ENCODE measurements at regions not wholly inside any gene's neighbourhood (a gene's known extent, or its start where the extent isn't known, plus 50 kb on each side); places are given as distances from the start of the nearest gene placed in this dataset.

DNA sequence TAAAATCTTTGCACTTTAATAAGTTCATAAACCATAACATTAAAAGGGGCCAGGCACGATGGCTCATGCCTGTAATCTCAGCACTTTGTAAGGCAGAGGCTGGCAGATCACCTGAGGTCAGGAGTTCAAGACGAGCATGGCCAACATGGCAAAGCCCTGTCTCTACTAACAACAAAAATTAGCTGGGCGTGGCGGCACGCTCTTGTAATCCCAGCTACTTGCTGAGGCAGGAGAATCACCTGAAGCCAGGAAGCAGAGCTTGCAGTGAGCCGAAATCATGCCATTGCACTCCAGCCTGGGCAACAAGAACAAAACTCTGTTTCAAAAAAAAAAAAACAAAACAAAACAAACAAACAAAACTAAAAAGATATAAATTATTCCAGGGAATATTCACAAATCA, 595.2 kb upstream of the LCORL start:
- ChIA-PET CTCF (no interaction called here), POLR2A (no interaction called here)
- no TSS peak for BruUV-seq (replicated peaks)

More for the DNA sequence above, 595.2 kb upstream of the LCORL start:
- TF ChIP-seq MYC (IDR thresholded peaks at IDR 0.05; ENCODE audit: low read depth, low read length), result no peak
- TF ChIP-seq, protein P1, sequence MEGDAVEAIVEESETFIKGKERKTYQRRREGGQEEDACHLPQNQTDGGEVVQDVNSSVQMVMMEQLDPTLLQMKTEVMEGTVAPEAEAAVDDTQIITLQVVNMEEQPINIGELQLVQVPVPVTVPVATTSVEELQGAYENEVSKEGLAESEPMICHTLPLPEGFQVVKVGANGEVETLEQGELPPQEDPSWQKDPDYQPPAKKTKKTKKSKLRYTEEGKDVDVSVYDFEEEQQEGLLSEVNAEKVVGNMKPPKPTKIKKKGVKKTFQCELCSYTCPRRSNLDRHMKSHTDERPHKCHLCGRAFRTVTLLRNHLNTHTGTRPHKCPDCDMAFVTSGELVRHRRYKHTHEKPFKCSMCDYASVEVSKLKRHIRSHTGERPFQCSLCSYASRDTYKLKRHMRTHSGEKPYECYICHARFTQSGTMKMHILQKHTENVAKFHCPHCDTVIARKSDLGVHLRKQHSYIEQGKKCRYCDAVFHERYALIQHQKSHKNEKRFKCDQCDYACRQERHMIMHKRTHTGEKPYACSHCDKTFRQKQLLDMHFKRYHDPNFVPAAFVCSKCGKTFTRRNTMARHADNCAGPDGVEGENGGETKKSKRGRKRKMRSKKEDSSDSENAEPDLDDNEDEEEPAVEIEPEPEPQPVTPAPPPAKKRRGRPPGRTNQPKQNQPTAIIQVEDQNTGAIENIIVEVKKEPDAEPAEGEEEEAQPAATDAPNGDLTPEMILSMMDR (IDR thresholded peaks at IDR 0.05; ENCODE audit: extremely low read depth in 1 of 2, insufficient read depth in 1 of 2, low read depth in 1 of 2, low read length in 2 of 2), result no peak
- TF ChIP-seq GATA2 (IDR thresholded peaks at IDR 0.05; ENCODE audit: insufficient read depth, insufficient read length, low read depth, low read length), result no peak
- TF ChIP-seq, protein P2, sequence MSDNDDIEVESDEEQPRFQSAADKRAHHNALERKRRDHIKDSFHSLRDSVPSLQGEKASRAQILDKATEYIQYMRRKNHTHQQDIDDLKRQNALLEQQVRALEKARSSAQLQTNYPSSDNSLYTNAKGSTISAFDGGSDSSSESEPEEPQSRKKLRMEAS (IDR thresholded peaks at IDR 0.05; ENCODE audit: insufficient read depth, insufficient read length), result no peak
- no peak for TF ChIP-seq POLR2AphosphoS5 (IDR thresholded peaks at IDR 0.05; ENCODE audit: insufficient read depth, low read depth, low read length)
- TF ChIP-seq EZH2 (IDR thresholded peaks at IDR 0.05; ENCODE audit: borderline replicate concordance, low read depth, low read length, severe bottlenecking), result no peak
- no peak for TF ChIP-seq JUN (IDR thresholded peaks at IDR 0.05; ENCODE audit: borderline replicate concordance, insufficient read depth, insufficient read length, low read depth)
- no peak for TF ChIP-seq POLR2A (IDR thresholded peaks at IDR 0.05; ENCODE audit: low read depth, low read length)
- no peak for TF ChIP-seq FOS (IDR thresholded peaks at IDR 0.05; ENCODE audit: borderline replicate concordance, insufficient read depth, low read length)
- H4K20me1 ChIP-seq (replicated peaks; ENCODE audit: control insufficient read depth, extremely low read depth, insufficient read depth, low read length), result no peaks in the 10 kb centered on the region
- no peak overlapping the region for H3K4me3 ChIP-seq (replicated peaks in 1 of 3; ENCODE audit: insufficient read depth in 1 of 3, low read depth in 1 of 3, low read length in 3 of 3)
- H2AFZ ChIP-seq (ENCODE audit: low read depth, low read length), result no peak overlapping the region
- H3K9me3 ChIP-seq (replicated peaks; ENCODE audit: control insufficient read depth, insufficient read depth, low read length), result no peaks in the 10 kb centered on the region
- H3K27ac ChIP-seq (ENCODE audit: insufficient read depth, low read depth, low read length), result no peak overlapping the region
- no peaks in the 10 kb centered on the region for H3K27me3 ChIP-seq (ENCODE audit: control insufficient read depth in 2 of 2, insufficient read depth in 2 of 2, low read length in 2 of 2)
- no peak overlapping the region for H3K9ac ChIP-seq (replicated peaks; ENCODE audit: extremely low read depth, insufficient read depth, low read length)
- FAIRE-seq (no peak), DNase-seq (ENCODE audit: low read depth, low spot score) (no peak)
- H3K9me1 ChIP-seq (replicated peaks; ENCODE audit: control insufficient read depth, extremely low read depth, insufficient read depth, low read length), result no peaks in the 10 kb centered on the region
- no peaks in the 10 kb centered on the region for H3K79me2 ChIP-seq (ENCODE audit: control insufficient read depth, insufficient read depth, low read length)
- H3K4me2 ChIP-seq (ENCODE audit: insufficient read depth, low read length), result no peak overlapping the region
- no peaks in the 10 kb centered on the region for H3K36me3 ChIP-seq (ENCODE audit: control insufficient read depth in 2 of 2, extremely low read depth in 1 of 2, insufficient read depth in 2 of 2, low read length in 2 of 2)
- intact Hi-C loops (cut with micrococcal nuclease), result no loop called here
- dilution Hi-C loops (cut with MboI; ENCODE audit: extremely low pct_ligation_motif_present, low sequenced_read_pairs), result no loop called here
- H3K4me1 ChIP-seq (ENCODE audit: control insufficient read depth, extremely low read depth, insufficient read depth, low read length), result no peaks in the 10 kb centered on the region

Data from endothelial cell of umbilical vein (primary cell).